Loucy (cell line): ENCODE measurements at regions not wholly inside any gene's neighbourhood (a gene's known extent, or its start where the extent isn't known, plus 50 kb on each side); places are given as distances from the start of the nearest gene placed in this dataset.

Experiments used
- H2AFZ ChIP-seq: fragments of 200-600 bp; sonication (generic); 2 replicates; pipeline ENCODE4 v1.6.0; 2016; ENCODE audit warnings: antibody characterized with exemption, mild to moderate bottlenecking, low read length, moderate library complexity
- H3F3A ChIP-seq: fragments of 200-600 bp; 2 replicates; pipeline ENCODE4 v1.6.0; 2016; ENCODE audit warnings: antibody characterized with exemption, low read depth, mild to moderate bottlenecking
- H3K27me3 ChIP-seq: fragments of 200-600 bp; sonication (generic); 2 replicates; pipeline ENCODE4 v1.6.1; 2014; ENCODE audit warnings: low read length, mild to moderate bottlenecking; ENCODE audit not compliant: insufficient read depth, poor library complexity, severe bottlenecking
- H3K36me3 ChIP-seq: fragments of 200-600 bp; sonication (generic); 2 replicates; pipeline ENCODE4 v1.6.1; 2016; ENCODE audit warnings: low read length; ENCODE audit not compliant: insufficient read depth
- H3K4me1 ChIP-seq: fragments of 200-600 bp; sonication (generic); 2 replicates; pipeline ENCODE4 v1.5.1; 2014; ENCODE audit warnings: low read length, mild to moderate bottlenecking; ENCODE audit not compliant: insufficient read depth, poor library complexity, severe bottlenecking
- H3K4me2 ChIP-seq: fragments of 200-600 bp; sonication (generic); 2 replicates; pipeline ENCODE4 v1.6.0; 2014; ENCODE audit warnings: antibody characterized with exemption, low read length, low read depth, mild to moderate bottlenecking; ENCODE audit not compliant: poor library complexity, severe bottlenecking
- H3K4me3 ChIP-seq: fragments of 200-600 bp; sonication (generic); 2 replicates; pipeline ENCODE4 v1.5.1; 2014; ENCODE audit warnings: low read length, mild to moderate bottlenecking, mixed read lengths; ENCODE audit not compliant: poor library complexity, severe bottlenecking
- H3K79me2 ChIP-seq: fragments of 200-600 bp; sonication (generic); 2 replicates; pipeline ENCODE4 v1.6.1; 2014; ENCODE audit warnings: low read length; ENCODE audit not compliant: insufficient read depth
- H3K9ac ChIP-seq: fragments of 200-600 bp; sonication (generic); 2 replicates; pipeline ENCODE4 v1.6.0; 2014; ENCODE audit warnings: mild to moderate bottlenecking, low read depth, low read length, moderate library complexity; ENCODE audit not compliant: poor library complexity, severe bottlenecking
- H3K9me2 ChIP-seq: fragments of 200-600 bp; sonication (generic); replicated peaks from 2 replicates; pipeline ENCODE4 v1.6.1; 2016; ENCODE audit warnings: low read depth, low read length, mixed read lengths
- H3K9me3 ChIP-seq: fragments of 200-600 bp; sonication (generic); 2 replicates; pipeline ENCODE4 v1.6.1; 2014; ENCODE audit warnings: mild to moderate bottlenecking, antibody characterized with exemption, low read length, low read depth; ENCODE audit not compliant: insufficient read depth
- H4K20me1 ChIP-seq: fragments of 200-600 bp; sonication (generic); 2 replicates; pipeline ENCODE4 v1.6.0; 2014; ENCODE audit warnings: antibody characterized with exemption, low read length, mild to moderate bottlenecking; ENCODE audit not compliant: insufficient read depth, poor library complexity, severe bottlenecking
- EZH2phosphoT487 ChIP-seq: fragments of 200-600 bp; IDR thresholded peaks from 2 replicates; pipeline ENCODE4 v1.6.1; 2018; ENCODE audit warnings: antibody characterized with exemption, mild to moderate bottlenecking, moderate library complexity, borderline replicate concordance
- TF ChIP-seq, protein P1 (sequence below): fragments of 200-600 bp; sonication (generic); conservative IDR thresholded peaks from 2 replicates; pipeline ENCODE4 v1.5.1; 2014; ENCODE audit warnings: mild to moderate bottlenecking, antibody characterized with exemption, low read length

DNA sequence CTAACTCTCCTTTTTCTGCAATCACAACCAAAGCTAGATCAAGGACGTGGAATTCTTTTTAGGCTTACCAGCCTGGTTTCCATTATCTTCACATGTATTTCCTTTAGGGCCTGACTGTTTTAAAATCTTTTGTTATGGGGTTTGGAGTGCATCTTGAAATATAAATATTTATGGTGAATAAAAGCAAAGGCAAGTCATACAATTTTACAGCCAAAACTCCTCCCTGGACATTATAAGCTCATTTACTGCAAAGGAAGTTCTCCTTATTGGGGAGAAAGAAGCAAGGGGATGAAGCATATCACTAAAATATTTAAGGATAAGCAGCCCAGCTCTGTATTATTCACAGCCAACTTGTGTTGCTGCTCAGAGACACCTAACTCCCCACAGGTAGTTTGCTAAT lies 132.2 kb upstream of the TARS1 start:
- no peak for TF ChIP-seq EZH2phosphoT487
- TF ChIP-seq, protein P1, sequence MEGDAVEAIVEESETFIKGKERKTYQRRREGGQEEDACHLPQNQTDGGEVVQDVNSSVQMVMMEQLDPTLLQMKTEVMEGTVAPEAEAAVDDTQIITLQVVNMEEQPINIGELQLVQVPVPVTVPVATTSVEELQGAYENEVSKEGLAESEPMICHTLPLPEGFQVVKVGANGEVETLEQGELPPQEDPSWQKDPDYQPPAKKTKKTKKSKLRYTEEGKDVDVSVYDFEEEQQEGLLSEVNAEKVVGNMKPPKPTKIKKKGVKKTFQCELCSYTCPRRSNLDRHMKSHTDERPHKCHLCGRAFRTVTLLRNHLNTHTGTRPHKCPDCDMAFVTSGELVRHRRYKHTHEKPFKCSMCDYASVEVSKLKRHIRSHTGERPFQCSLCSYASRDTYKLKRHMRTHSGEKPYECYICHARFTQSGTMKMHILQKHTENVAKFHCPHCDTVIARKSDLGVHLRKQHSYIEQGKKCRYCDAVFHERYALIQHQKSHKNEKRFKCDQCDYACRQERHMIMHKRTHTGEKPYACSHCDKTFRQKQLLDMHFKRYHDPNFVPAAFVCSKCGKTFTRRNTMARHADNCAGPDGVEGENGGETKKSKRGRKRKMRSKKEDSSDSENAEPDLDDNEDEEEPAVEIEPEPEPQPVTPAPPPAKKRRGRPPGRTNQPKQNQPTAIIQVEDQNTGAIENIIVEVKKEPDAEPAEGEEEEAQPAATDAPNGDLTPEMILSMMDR = no peak
- H3K36me3 ChIP-seq = no peaks in the 10 kb centered on the region
- no peak overlapping the region for H3K4me3 ChIP-seq
- H3K9ac ChIP-seq = no peak overlapping the region
- no peaks in the 10 kb centered on the region for H3K79me2 ChIP-seq
- no peaks in the 10 kb centered on the region for H3K9me3 ChIP-seq
- no peaks in the 10 kb centered on the region for H4K20me1 ChIP-seq
- H3K4me1 ChIP-seq = no peaks in the 10 kb centered on the region
- H3F3A ChIP-seq = no peaks in the 10 kb centered on the region
- no peak overlapping the region for H3K4me2 ChIP-seq
- no peaks in the 10 kb centered on the region for H3K9me2 ChIP-seq
- no peaks in the 10 kb centered on the region for H3K27me3 ChIP-seq
- H2AFZ ChIP-seq = no peak overlapping the region

DNA sequence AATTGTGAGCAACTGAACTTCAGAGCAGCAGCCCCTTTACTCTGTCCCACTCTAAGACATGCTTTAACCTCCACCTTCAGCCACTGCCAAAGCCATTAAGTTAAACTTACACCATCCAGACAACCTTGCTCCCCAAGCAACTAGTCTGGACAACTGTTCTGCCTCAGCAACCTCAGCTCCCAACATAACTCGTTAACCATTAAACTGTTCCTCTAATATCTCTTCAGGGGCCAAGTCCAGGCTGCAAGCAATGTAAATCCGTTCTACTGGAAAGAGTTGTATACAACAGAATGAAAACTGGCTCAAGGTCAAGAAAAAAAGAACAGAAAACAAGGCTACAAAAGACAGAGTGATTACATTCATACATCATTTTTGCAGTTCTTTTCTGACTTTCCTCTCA lies 131.7 kb upstream of the TARS1 start:
- H3K4me2 ChIP-seq = no peak overlapping the region
- no peaks in the 10 kb centered on the region for H3K27me3 ChIP-seq
- H2AFZ ChIP-seq = no peak overlapping the region
- no peak for TF ChIP-seq EZH2phosphoT487
- TF ChIP-seq, protein P1 = no peak
- no peaks in the 10 kb centered on the region for H4K20me1 ChIP-seq
- H3F3A ChIP-seq = no peaks in the 10 kb centered on the region
- H3K79me2 ChIP-seq = no peaks in the 10 kb centered on the region
- H3K4me3 ChIP-seq = no peak overlapping the region
- H3K9me2 ChIP-seq = no peaks in the 10 kb centered on the region
- H3K9me3 ChIP-seq = no peaks in the 10 kb centered on the region
- no peak overlapping the region for H3K9ac ChIP-seq
- no peaks in the 10 kb centered on the region for H3K4me1 ChIP-seq
- H3K36me3 ChIP-seq = no peaks in the 10 kb centered on the region

DNA sequence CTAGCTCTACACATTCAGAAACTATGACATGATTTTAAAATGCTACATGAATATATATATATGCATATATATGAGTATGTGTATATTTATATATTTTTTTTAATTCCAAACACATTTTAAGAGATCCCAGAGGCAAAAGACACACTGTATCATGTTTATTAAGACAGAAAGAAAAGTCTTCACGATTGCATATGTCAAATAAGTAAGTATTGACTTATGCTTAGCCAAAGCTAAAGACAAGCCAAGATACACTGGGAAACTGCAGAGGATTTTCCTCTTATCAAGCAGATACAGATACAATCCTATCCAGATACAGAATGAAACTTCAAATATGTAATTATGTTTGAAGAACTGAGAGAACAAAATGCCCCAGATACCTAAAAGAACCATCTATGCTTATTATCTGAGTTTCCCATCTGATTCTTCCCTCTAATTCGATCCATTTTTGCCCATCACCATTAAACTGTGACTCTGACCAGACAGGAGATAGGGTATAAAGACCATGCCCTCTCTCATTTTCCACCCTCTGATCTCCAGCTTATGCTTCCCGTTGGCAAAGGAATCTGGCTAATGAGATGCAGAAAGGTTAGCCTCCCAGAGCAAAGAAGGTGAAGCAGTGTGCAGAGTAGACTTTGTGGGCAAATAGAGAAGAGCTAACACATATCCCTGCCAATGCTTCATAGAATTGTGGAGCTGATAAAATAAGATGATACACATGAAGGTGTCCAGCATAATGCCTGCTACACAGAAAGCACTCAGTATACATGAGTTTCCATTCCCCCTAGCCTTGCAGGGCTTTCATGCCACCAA lies 131.0 kb upstream of the TARS1 start:
- no peaks in the 10 kb centered on the region for H3K79me2 ChIP-seq
- H3K27me3 ChIP-seq = no peaks in the 10 kb centered on the region
- H3K4me1 ChIP-seq = no peaks in the 10 kb centered on the region
- no peaks in the 10 kb centered on the region for H3K9me3 ChIP-seq
- no peaks in the 10 kb centered on the region for H4K20me1 ChIP-seq
- H3F3A ChIP-seq = no peaks in the 10 kb centered on the region
- no peak overlapping the region for H2AFZ ChIP-seq
- H3K4me3 ChIP-seq = no peak overlapping the region
- TF ChIP-seq, protein P1 = no peak
- no peak for TF ChIP-seq EZH2phosphoT487
- no peak overlapping the region for H3K9ac ChIP-seq
- H3K9me2 ChIP-seq = no peaks in the 10 kb centered on the region
- no peak overlapping the region for H3K4me2 ChIP-seq
- H3K36me3 ChIP-seq = no peaks in the 10 kb centered on the region
